ENCODE measurements at regions not wholly inside any gene's neighbourhood (a gene's known extent, or its start where the extent isn't known, plus 50 kb on each side); places are given as distances from the start of the nearest gene placed in this dataset.

- no peak overlapping the region for H3K9ac ChIP-seq (ENCODE audit: low read length)
- H3K9me3 ChIP-seq (replicated peaks; ENCODE audit: insufficient read depth, low read length): no peaks in the 10 kb centered on the region
- no peak overlapping the region for H3K4me2 ChIP-seq (ENCODE audit: low read depth, low read length)
- no peaks in the 10 kb centered on the region for H4K20me1 ChIP-seq (ENCODE audit: insufficient read depth, low read length)
- DNase-seq: no peak
- no peaks in the 10 kb centered on the region for H3K79me2 ChIP-seq (ENCODE audit: low read length)
- no peaks in the 10 kb centered on the region for H3K27me3 ChIP-seq (replicated peaks; ENCODE audit: insufficient read depth, low read length)
- H3K27ac ChIP-seq (ENCODE audit: low read length): no peak overlapping the region
- H3F3A ChIP-seq (ENCODE audit: insufficient read depth, low read length): no peaks in the 10 kb centered on the region
- no peak overlapping the region for H2AFZ ChIP-seq (ENCODE audit: low read length)
- H3K4me3 ChIP-seq (ENCODE audit: low read length): no peak overlapping the region
- TF ChIP-seq EZH2 (optimal IDR thresholded peaks at IDR 0.05; ENCODE audit: low read depth, low read length) (no peak), EZH2phosphoT487 (IDR thresholded peaks at IDR 0.05; ENCODE audit: low read length) (no peak), CTCF (IDR thresholded peaks at IDR 0.05; ENCODE audit: low read length) (peak; percentile 33)
- H3K4me1 ChIP-seq (ENCODE audit: low read length): no peaks in the 10 kb centered on the region
- no peaks in the 10 kb centered on the region for H3K9me2 ChIP-seq (replicated peaks; ENCODE audit: insufficient read depth, low read length)
- H3K36me3 ChIP-seq (replicated peaks; ENCODE audit: insufficient read depth, low read length): no peaks in the 10 kb centered on the region
These were observed 117.5 kb downstream of the ASCL4 start for GRCh38 chr12:107891967-107892366.

GRCh38 chr12:107894589-107894988 lies 120.1 kb downstream of the ASCL4 start:
- Histone ChIP-seq H3K4me2 (ENCODE audit: low read depth, low read length) (no peak overlapping the region), H3K9ac (ENCODE audit: low read length) (no peak overlapping the region), H3K4me3 (ENCODE audit: low read length) (no peak overlapping the region), H3K9me2 (replicated peaks; ENCODE audit: insufficient read depth, low read length) (no peaks in the 10 kb centered on the region), H3K27ac (ENCODE audit: low read length) (no peak overlapping the region), H3F3A (ENCODE audit: insufficient read depth, low read length) (no peaks in the 10 kb centered on the region), H4K20me1 (ENCODE audit: insufficient read depth, low read length) (no peaks in the 10 kb centered on the region), H3K4me1 (ENCODE audit: low read length) (no peaks in the 10 kb centered on the region), H3K36me3 (replicated peaks; ENCODE audit: insufficient read depth, low read length) (no peaks in the 10 kb centered on the region), H2AFZ (ENCODE audit: low read length) (no peak overlapping the region), H3K27me3 (replicated peaks; ENCODE audit: insufficient read depth, low read length) (no peaks in the 10 kb centered on the region), H3K79me2 (ENCODE audit: low read length) (no peaks in the 10 kb centered on the region), H3K9me3 (replicated peaks; ENCODE audit: insufficient read depth, low read length) (no peaks in the 10 kb centered on the region)
- no peak for DNase-seq
- no peak for TF ChIP-seq CTCF (IDR thresholded peaks at IDR 0.05; ENCODE audit: low read length)
- TF ChIP-seq EZH2phosphoT487 (IDR thresholded peaks at IDR 0.05; ENCODE audit: low read length): no peak
- TF ChIP-seq EZH2 (optimal IDR thresholded peaks at IDR 0.05; ENCODE audit: low read depth, low read length): no peak

GRCh38 chr12:107895966-107896365 lies 121.5 kb downstream of the ASCL4 start:
- Histone ChIP-seq H3K9ac (ENCODE audit: low read length) (no peak overlapping the region), H3K9me2 (replicated peaks; ENCODE audit: insufficient read depth, low read length) (no peaks in the 10 kb centered on the region), H2AFZ (ENCODE audit: low read length) (no peak overlapping the region), H3K36me3 (replicated peaks; ENCODE audit: insufficient read depth, low read length) (no peaks in the 10 kb centered on the region), H3K27ac (ENCODE audit: low read length) (no peak overlapping the region), H4K20me1 (ENCODE audit: insufficient read depth, low read length) (no peaks in the 10 kb centered on the region), H3K27me3 (replicated peaks; ENCODE audit: insufficient read depth, low read length) (no peaks in the 10 kb centered on the region), H3K4me3 (ENCODE audit: low read length) (no peak overlapping the region), H3K4me2 (ENCODE audit: low read depth, low read length) (no peak overlapping the region), H3K9me3 (replicated peaks; ENCODE audit: insufficient read depth, low read length) (no peaks in the 10 kb centered on the region), H3K4me1 (ENCODE audit: low read length) (no peaks in the 10 kb centered on the region), H3K79me2 (ENCODE audit: low read length) (no peaks in the 10 kb centered on the region), H3F3A (ENCODE audit: insufficient read depth, low read length) (no peaks in the 10 kb centered on the region)
- no peak for DNase-seq
- no peak for TF ChIP-seq EZH2 (optimal IDR thresholded peaks at IDR 0.05; ENCODE audit: low read depth, low read length)
- no peak for TF ChIP-seq EZH2phosphoT487 (IDR thresholded peaks at IDR 0.05; ENCODE audit: low read length)
- TF ChIP-seq CTCF (IDR thresholded peaks at IDR 0.05; ENCODE audit: low read length): no peak
